Adrenal gland (tissue), 9 donors: ENCODE measurements at regions not wholly inside any gene's neighbourhood (a gene's known extent, or its start where the extent isn't known, plus 50 kb on each side); places are given as distances from the start of the nearest gene placed in this dataset.

Experiments used
- DNase-seq, 7 donors: peaks; one replicate each; pipeline ENCODE4 v3.0.0-alpha.2; 2019 to 2020
- H3K27ac ChIP-seq, 5 donors: fragments of 200-600 bp; sonication (generic) in 4 of 5; 1 replicate in 3 of 5; 2 replicates in 2 of 5; pipeline versions ENCODE4 v1.5.1 to v1.8.0; 2016 to 2020; ENCODE audit warnings: mild to moderate bottlenecking in 1 of 5
- H3K27me3 ChIP-seq: fragments of 200-600 bp; 2 replicates; pipeline ENCODE4 v1.8.0; 2021
- H3K36me3 ChIP-seq, 2 donors: fragments of 200-600 bp; replicated peaks in 1 of 2; 1 replicate in 1 of 2; 2 replicates in 1 of 2; pipeline versions ENCODE4 v1.5.1 to v1.8.0; 2018 to 2022
- H3K4me1 ChIP-seq, 2 donors: fragments of 200-600 bp; replicated peaks in 1 of 2; 1 replicate in 1 of 2; 2 replicates in 1 of 2; pipeline versions ENCODE4 v1.5.1 to v1.8.0; 2018 to 2021
- H3K4me3 ChIP-seq, 4 donors: fragments of 200-600 bp; sonication (generic) in 3 of 4; one replicate each; pipeline ENCODE4 v1.5.1; 2016 to 2018
- H3K9me3 ChIP-seq, 3 donors: fragments of 200-600 bp; sonication (generic) in 1 of 3; replicated peaks in 1 of 3; 1 replicate in 2 of 3; 2 replicates in 1 of 3; pipeline versions ENCODE4 v1.5.1 to v1.8.0; 2016 to 2021
- CTCF ChIP-seq, 6 experiments: fragments of 450-650 bp in 4 of 6; fragments of 200-600 bp in 2 of 6; sonication (generic) in 1 of 6; IDR thresholded peaks; 1 replicate in 5 of 6; 2 replicates in 1 of 6; pipeline versions ENCODE4 v1.5.1 to v1.8.0; 2016 to 2021; ENCODE audit warnings: antibody characterized with exemption in 6 of 6, mild to moderate bottlenecking in 2 of 6, moderate library complexity in 1 of 6
- POLR2A ChIP-seq, 2 donors: fragments of 450-650 bp; IDR thresholded peaks; one replicate each; pipeline ENCODE4 v1.6.1; 2017; ENCODE audit warnings: antibody characterized with exemption in 2 of 2, mild to moderate bottlenecking in 2 of 2, moderate library complexity in 1 of 2
- WGBS, 4 donors: extraction: QIAGEN DNeasy Blood & Tissue Kit in 2 of 4; methylation state at CpG; one replicate each; pipeline versions ENCODE4 v1.1.5 to v1.1.7; 2013 to 2017; 5-methylcytosine and 5-hydroxymethylcytosine counted together
- intact Hi-C, 2 donors: fragments of 100-400 bp; cut with DNase I; formaldehyde crosslinking; loops; one replicate each; pipeline versions ENCODE4 v1.14.1 to v1.15.0; 2022 to 2023
- donor health status: healthy with polysubstance abuse.
- donor health status: Bipolar disorder and iron deficiency.
- donor health status: DM: yes; HTN: yes; CAD: no.
- donor health status: DM: no; HTN: no; CAD: no.
- donor health status: DM: no; HTN: no; CAD: no.

GRCh38 chr6:138592749-138593123 is 93.4 kb upstream of the NHSL1 start:
- Histone ChIP-seq H3K27me3 (no peaks in the 10 kb centered on the region), H3K36me3 (no peaks in the 10 kb centered on the region), H3K4me3 (peak overlapping the region in 1 of 4 donors; percentile 12), H3K4me1 (peaks cover 6 to 28% of the 10 kb centered on the region in 2 donors), H3K9me3 (no peaks in the 10 kb centered on the region), H3K27ac (peak overlapping the region in 4 of 5 donors; percentile 1 to 80 (median 72))
- DNase-seq: no peak
- 25 to 92% (median 79%) methylated on average over 1 of the region's 1 CpG for WGBS, 4 donors
- intact Hi-C loops: loop anchor here (5.0 to 10.0 kb wide), 3 partner anchors 170 to 478 kb away; no protein-coding TSS in a partner anchor
- TF ChIP-seq CTCF (IDR thresholded peaks at IDR 0.05): no peak
- no peak for TF ChIP-seq POLR2A (IDR thresholded peaks at IDR 0.05)

DNA sequence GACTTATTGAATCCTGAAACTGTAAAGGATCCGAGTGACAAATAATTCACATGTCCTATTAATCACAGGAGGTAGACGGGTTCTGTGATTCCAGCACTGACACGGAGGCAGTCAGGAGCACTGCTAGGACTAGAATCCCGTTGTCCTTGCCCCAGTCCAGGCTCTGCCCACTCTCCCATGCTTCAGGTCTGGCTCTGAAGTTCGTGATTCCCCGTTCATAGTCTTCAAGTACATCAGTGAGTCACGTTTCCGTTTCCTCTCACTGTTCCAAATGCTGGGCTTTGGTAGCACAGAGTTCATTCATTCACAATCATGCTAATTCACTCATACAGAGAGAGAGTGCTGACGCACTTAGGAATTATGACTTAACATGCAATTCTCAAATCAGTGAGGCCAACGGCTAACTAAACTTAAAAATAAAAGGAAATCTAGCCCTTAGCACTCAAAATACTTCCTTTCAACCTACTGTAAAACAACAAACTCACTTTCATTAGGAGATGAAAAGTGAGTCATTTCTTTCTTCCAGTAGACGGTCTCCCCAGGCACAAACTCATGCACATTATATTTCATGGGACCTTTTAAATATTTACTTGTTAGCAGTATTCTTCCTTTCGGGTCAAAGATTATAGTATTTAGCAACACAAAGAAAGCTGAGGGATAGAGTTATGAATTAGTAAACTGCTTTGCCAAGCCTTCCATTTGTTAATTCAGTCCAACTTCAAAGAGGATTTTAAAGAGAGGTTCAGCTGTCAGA is 94.0 kb upstream of the NHSL1 start:
- peak overlapping the region in 1 of 4 donors; percentile 12 for H3K4me3 ChIP-seq
- no peak for TF ChIP-seq CTCF (IDR thresholded peaks at IDR 0.05)
- TF ChIP-seq POLR2A (IDR thresholded peaks at IDR 0.05): peak in 1 of 2 donors; percentile 62
- peak; percentile 33 to 82 (median 72) for DNase-seq
- no peaks in the 10 kb centered on the region for H3K9me3 ChIP-seq
- intact Hi-C loops: loop anchor here (5.0 to 10.0 kb wide), 3 partner anchors 169 to 478 kb away; no protein-coding TSS in a partner anchor
- H3K27ac ChIP-seq: peak overlapping the region; percentile 1 to 80 (median 68)
- no peaks in the 10 kb centered on the region for H3K27me3 ChIP-seq
- H3K4me1 ChIP-seq: peaks cover 6 to 28% of the 10 kb centered on the region in 2 donors
- H3K36me3 ChIP-seq: no peaks in the 10 kb centered on the region
- WGBS, 4 donors: 2 to 5% (median 2%) methylated on average over 12 of the region's 12 CpGs

GRCh38 chr6:138593909-138594757 is 94.8 kb upstream of the NHSL1 start:
- DNase-seq: no peak
- TF ChIP-seq POLR2A (IDR thresholded peaks at IDR 0.05): no peak
- no peak for TF ChIP-seq CTCF (IDR thresholded peaks at IDR 0.05)

DNA sequence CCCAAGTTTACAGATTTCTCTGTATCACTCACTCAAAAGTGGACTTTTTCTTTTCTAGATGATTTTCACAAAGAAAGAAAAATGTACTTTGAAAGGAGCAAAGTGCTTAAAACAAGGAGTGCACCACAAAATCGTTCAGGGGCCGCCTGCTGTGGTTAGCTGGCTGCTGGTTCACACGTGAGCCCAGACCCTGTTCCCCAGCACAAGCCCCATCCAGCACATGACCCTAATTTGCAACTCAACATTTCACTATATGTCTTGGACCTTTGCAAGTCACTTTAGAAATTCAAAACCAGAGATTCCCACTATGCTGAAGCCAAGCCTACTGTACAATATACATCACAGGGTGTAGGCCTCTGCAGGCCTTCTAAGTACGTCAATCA is 95.5 kb upstream of the NHSL1 start:
- Histone ChIP-seq H3K36me3 (no peaks in the 10 kb centered on the region), H3K4me1 (peaks cover 6 to 22% of the 10 kb centered on the region in 2 donors), H3K4me3 (no peak overlapping the region), H3K27me3 (no peaks in the 10 kb centered on the region), H3K9me3 (no peaks in the 10 kb centered on the region), H3K27ac (no peak overlapping the region)
- no peak for DNase-seq
- 85 to 92% (median 89%) methylated on average over 4 of the region's 4 CpGs for WGBS, 4 donors
- intact Hi-C loops: loop anchor here (5.0 to 10.0 kb wide), 3 partner anchors 168 to 480 kb away; no protein-coding TSS in a partner anchor
- TF ChIP-seq POLR2A (IDR thresholded peaks at IDR 0.05) (no peak), CTCF (IDR thresholded peaks at IDR 0.05) (no peak)

More at GRCh38 chr6:138593909-138594757, 94.8 kb upstream of the NHSL1 start:
- intact Hi-C loops: loop anchor here (5.0 to 10.0 kb wide), 3 partner anchors 168 to 479 kb away; no protein-coding TSS in a partner anchor
- Histone ChIP-seq H3K9me3 (no peaks in the 10 kb centered on the region), H3K4me1 (peaks cover 6 to 22% of the 10 kb centered on the region in 2 donors), H3K27me3 (no peaks in the 10 kb centered on the region), H3K27ac (peak overlapping the region in 4 of 5 donors; percentile 50 to 80 (median 72)), H3K4me3 (peak overlapping the region in 1 of 4 donors; percentile 12), H3K36me3 (no peaks in the 10 kb centered on the region)
- 80 to 89% (median 88%) methylated on average over 9 of the region's 9 CpGs for WGBS, 4 donors
